Stimulated activated CD4-positive, alpha-beta T cell treated with anti-CD3 and anti-CD28 coated beads, Interleukin-12 subunit alpha, Interleukin-12 subunit beta, amount 100 ng/mL, for 48 hours (primary cell): ENCODE measurements at regions not wholly inside any gene's neighbourhood (a gene's known extent, or its start where the extent isn't known, plus 50 kb on each side); places are given as distances from the start of the nearest gene placed in this dataset.
"Not testable (repeated sequence)": the region's sequence is repeated elsewhere in the genome, so short reads cannot be mapped to it uniquely, and the experiment has no call there.

Experiments
- DNase-seq, 3 donors: peaks; one replicate each; pipeline ENCODE4 v3.0.0-alpha.2; 2020; ENCODE audit warnings: low read depth in 2 of 3, low spot score in 1 of 3

DNA sequence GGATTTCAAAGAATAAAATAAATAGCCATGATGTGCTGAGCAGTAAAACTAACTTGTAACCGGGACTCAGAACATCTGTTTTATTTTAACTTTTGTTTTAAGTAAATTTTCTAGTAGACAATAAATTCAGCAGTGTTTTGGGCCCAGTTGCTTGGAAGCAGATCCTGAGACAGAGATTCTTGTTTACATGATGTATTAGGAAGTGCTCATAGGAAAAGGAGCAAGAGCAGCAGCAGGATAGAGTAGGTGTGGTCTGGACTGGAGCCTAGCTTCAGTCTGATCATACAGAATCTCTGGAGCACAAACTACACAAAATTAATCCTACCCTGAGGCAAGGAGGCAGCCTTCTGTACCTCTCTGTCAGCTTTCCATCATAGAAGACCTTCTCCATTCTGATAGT, 139.2 kb upstream of the CCNH start:
- DNase-seq: no peak

DNA sequence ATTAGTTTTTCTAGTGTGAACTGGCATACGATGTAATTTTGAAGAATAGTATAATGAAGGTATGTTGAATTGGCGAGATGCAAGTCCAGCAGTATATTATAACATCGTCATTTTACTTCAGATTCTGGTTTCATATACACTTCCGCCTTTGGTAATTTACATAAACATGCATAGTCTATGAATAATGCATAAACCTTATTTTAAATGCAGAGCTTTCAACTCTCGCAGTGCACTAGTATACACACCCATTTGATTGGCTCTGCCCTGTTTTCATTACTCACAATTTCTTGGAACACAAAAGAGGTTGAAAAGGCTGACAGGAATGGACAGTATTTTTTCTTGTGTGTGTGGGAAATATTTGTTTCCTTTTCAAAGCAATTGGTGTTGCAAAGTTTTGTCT, 128.9 kb upstream of the CCNH start:
- no peak for DNase-seq

DNA sequence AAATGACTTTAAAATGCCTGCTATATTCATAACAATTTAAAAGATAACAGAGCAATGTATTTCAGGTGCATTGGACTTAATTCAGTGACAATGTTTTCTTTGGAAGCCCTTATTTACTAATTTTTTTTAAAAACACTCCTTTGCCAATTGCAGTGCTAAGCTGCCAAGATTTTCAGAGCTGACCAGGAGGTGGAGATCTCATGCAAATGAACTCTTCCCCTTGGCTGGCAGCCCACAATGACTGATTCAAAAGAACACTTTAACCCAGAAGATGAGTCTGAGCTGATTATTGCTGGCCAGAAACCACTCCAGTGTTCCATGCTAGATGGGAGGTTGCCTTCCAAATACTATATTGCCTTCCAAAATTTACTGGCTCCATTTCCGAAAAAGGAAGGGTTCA, 128.3 kb upstream of the CCNH start:
- no peak for DNase-seq

GRCh38 chr5:87539839-87540238, 127.1 kb upstream of the CCNH start:
- DNase-seq: no peak

DNA sequence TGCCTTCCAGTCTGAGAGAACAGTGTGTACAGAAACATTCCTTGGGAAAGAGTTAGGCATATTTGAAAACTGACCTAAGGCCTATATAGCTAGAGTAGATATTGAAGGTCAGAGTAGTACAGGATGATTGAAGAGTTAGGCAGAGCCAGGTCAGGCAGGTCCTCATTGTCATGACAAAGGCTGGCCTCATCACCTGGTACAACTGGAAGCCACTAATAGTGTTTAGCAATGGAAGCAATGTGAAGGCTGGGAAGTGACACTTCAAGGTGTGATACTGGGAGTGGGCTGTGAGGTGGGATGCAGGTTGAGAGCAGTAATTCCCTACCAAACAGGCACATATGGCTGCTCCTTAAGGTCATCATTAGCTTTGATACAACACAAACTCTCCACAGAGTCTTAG, 123.6 kb upstream of the CCNH start:
- DNase-seq: no peak

DNA sequence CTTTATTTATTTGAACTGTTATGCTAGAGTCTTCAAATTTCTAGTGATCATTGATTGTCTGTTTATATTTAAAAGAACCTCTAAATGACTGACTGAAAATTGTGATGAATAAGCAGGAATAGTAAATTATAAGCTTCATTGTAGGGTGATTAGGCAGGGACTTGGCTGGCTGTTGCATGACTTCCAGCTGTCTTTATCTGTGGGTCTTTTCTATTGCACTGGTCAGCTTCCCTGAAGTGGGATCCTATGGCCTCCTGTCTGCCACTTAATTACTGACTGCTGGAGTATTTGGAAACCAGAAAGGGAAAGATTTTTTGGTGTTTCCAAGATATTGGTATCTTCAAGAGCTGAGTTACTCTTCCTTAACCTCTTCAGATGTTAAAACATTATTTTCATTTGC, 123.0 kb upstream of the CCNH start:
- DNase-seq: no peak

GRCh38 chr5:87529486-87530076, 116.9 kb upstream of the CCNH start:
- no peak for DNase-seq

GRCh38 chr5:87526131-87526530, 113.4 kb upstream of the CCNH start:
- DNase-seq: no peak

DNA sequence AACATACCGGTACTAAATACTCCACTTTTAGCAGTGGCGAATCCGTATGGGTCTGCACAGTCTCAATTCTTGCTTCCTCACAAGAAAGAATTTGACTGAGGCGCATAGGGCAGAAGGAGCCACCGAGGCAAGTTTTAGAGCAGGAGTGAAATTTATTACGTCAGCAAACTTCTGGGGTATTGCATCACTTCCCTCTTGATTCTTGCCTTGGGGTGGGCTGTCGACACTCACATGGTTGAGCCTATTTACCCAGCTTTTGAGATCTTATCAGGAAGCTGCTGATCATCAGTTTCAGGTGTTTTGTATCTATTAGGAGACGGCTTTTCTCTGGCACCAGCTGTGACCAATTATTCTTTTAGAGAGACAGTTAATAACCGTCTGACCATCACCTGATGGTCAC, 111.5 kb upstream of the CCNH start:
- DNase-seq: no peak

GRCh38 chr5:87511778-87512177, 99.0 kb upstream of the CCNH start:
- DNase-seq: not testable (repeated sequence)

GRCh38 chr5:87503004-87503403, 90.3 kb upstream of the CCNH start:
- DNase-seq: no peak

- DNase-seq: no peak
Measured at GRCh38 chr5:87499478-87500410, 87.0 kb upstream of the CCNH start.
